ENCODE measurements at regions not wholly inside any gene's neighbourhood (a gene's known extent, or its start where the extent isn't known, plus 50 kb on each side); places are given as distances from the start of the nearest gene placed in this dataset.

GRCh38 chr2:121910139-121910538 lies 154.7 kb downstream of the TSN start:
- no peak overlapping the region for H3K27ac ChIP-seq
- H3K27me3 Mint-ChIP-seq (ENCODE audit: insufficient read depth, low read depth) = peaks cover 7% of the 10 kb centered on the region

DNA sequence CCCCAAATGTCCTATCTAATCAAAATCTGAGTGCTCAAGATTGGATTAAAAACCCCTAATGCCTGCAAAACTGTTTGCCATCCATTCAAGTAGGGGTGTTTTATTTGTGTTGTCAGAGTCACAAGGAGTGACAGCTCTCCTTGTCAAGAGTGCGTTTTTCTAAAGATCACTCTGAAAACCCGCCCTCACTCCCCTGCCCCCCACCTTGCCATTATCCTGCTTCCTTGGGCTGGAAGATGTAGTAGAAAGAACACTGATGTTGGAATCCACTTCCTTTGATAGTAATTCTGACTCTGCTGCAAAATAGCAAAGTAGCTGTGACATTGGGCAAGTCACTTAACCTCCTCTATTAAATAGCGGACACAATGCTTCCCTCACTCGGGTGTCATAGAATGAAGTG lies 155.6 kb downstream of the TSN start:
- Histone ChIP-seq H3K4me2 (peak overlapping the region; percentile 59), H3K27ac (no peak overlapping the region), H3K9me3 (ENCODE audit: low read depth) (no peaks in the 10 kb centered on the region), H3K9ac (no peak overlapping the region), H3F3A (ENCODE audit: low read depth) (peaks cover 20% of the 10 kb centered on the region), H4K20me1 (ENCODE audit: low read depth) (no peaks in the 10 kb centered on the region), H3K36me3 (no peaks in the 10 kb centered on the region), H3K79me2 (ENCODE audit: low read depth) (no peaks in the 10 kb centered on the region), H3K27me3 (no peaks in the 10 kb centered on the region), H2AFZ (replicated peaks) (no peak overlapping the region), H3K4me3 (no peak overlapping the region), H3K4me1 (peaks cover 32% of the 10 kb centered on the region)
- Mint-ChIP-seq H3K4me3 (no peak overlapping the region), H3K36me3 (no peaks in the 10 kb centered on the region), H3K9me3 (peaks cover 2% of the 10 kb centered on the region), H3K27me3 (ENCODE audit: insufficient read depth, low read depth) (peaks cover 3% of the 10 kb centered on the region), H3K27ac (peak overlapping the region; percentile 18), H3K4me1 (peaks cover 41% of the 10 kb centered on the region)
- peak; percentile 71 for DNase-seq (ENCODE audit: low spot score)
- no peak for TF ChIP-seq EZH2 (IDR thresholded peaks at IDR 0.05)
- TF ChIP-seq EZH2phosphoT487 (IDR thresholded peaks at IDR 0.05) = no peak
- TF ChIP-seq CTCF (IDR thresholded peaks at IDR 0.05) = no peak

More at GRCh38 chr2:121910139-121910538, 154.7 kb downstream of the TSN start:
- Histone ChIP-seq H3K9ac (no peak overlapping the region), H3K9me3 (ENCODE audit: low read depth) (no peaks in the 10 kb centered on the region), H4K20me1 (ENCODE audit: low read depth) (no peaks in the 10 kb centered on the region), H3K4me2 (peak overlapping the region; percentile 59), H2AFZ (replicated peaks) (no peak overlapping the region), H3K4me1 (peaks cover 32% of the 10 kb centered on the region), H3K36me3 (no peaks in the 10 kb centered on the region), H3K4me3 (no peak overlapping the region), H3K79me2 (ENCODE audit: low read depth) (no peaks in the 10 kb centered on the region), H3K27me3 (no peaks in the 10 kb centered on the region), H3F3A (ENCODE audit: low read depth) (peaks cover 20% of the 10 kb centered on the region)
- DNase-seq (ENCODE audit: low spot score) = no peak
- Mint-ChIP-seq H3K4me3 (no peak overlapping the region), H3K9me3 (peaks cover 2% of the 10 kb centered on the region), H3K27ac (no peak overlapping the region), H3K4me1 (peaks cover 41% of the 10 kb centered on the region), H3K36me3 (no peaks in the 10 kb centered on the region)
- TF ChIP-seq EZH2phosphoT487 (IDR thresholded peaks at IDR 0.05) (no peak), EZH2 (IDR thresholded peaks at IDR 0.05) (no peak), CTCF (IDR thresholded peaks at IDR 0.05) (no peak)

DNA sequence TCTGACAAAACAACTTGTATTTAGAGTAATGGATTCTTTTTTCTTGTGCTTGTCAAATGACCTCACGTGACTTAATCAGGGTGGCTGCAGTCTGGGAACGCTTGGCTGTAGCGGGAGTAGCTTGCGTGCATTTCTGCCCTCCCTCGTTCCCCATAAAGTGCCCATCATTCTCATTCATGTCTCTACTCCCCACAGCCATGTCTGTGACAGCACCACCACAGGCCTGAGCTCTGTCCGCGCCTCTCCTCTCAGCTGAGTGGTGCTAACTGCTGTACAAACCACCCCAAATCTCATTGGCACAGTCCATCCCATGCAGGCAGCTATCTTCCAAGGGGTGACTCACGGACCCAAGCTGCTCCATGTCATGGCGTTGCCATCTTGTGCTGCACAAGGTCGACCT lies 161.7 kb downstream of the TSN start:
- H3K9me3 ChIP-seq (ENCODE audit: low read depth) = no peaks in the 10 kb centered on the region
- Mint-ChIP-seq H3K4me3 (no peak overlapping the region), H3K27ac (no peak overlapping the region), H3K27me3 (ENCODE audit: insufficient read depth, low read depth) (peaks cover 5% of the 10 kb centered on the region), H3K36me3 (no peaks in the 10 kb centered on the region), H3K4me1 (no peaks in the 10 kb centered on the region), H3K9me3 (peaks cover 2% of the 10 kb centered on the region)
- no peaks in the 10 kb centered on the region for H3K27me3 ChIP-seq
- H3K36me3 ChIP-seq = no peaks in the 10 kb centered on the region
- no peaks in the 10 kb centered on the region for H4K20me1 ChIP-seq (ENCODE audit: low read depth)
- no peaks in the 10 kb centered on the region for H3K4me1 ChIP-seq
- no peak for DNase-seq (ENCODE audit: low spot score)
- no peak overlapping the region for H3K4me2 ChIP-seq
- H3F3A ChIP-seq (ENCODE audit: low read depth) = no peaks in the 10 kb centered on the region
- no peak overlapping the region for H3K27ac ChIP-seq
- peak overlapping the region; percentile 68 for H2AFZ ChIP-seq (replicated peaks)
- H3K9ac ChIP-seq = no peak overlapping the region
- no peak for TF ChIP-seq EZH2phosphoT487 (IDR thresholded peaks at IDR 0.05)
- TF ChIP-seq CTCF (IDR thresholded peaks at IDR 0.05) = no peak
- TF ChIP-seq EZH2 (IDR thresholded peaks at IDR 0.05) = no peak
- no peaks in the 10 kb centered on the region for H3K79me2 ChIP-seq (ENCODE audit: low read depth)
- H3K4me3 ChIP-seq = no peak overlapping the region

Measured in neural progenitor cell (in vitro differentiated cells).